IMR-90 (cell line): ENCODE measurements at regions not wholly inside any gene's neighbourhood (a gene's known extent, or its start where the extent isn't known, plus 50 kb on each side); places are given as distances from the start of the nearest gene placed in this dataset.

Source experiments
- ATAC-seq: fragments of 200-7000 bp; cut with Tn5 transposase; 2 replicates; pipeline ENCODE4 v1.9.1; 2020; ENCODE audit warnings: low read depth, mild to moderate bottlenecking, moderate library complexity
- BruUV-seq: library from RNA; stranded (reverse); fragments of 400-500 nt; replicated peaks from 2 replicates; lab custom pipeline; 2021; lab: Mats Ljungman, UMichigan
- CTCF ChIA-PET: fragments of 300-600 bp; formaldehyde crosslinking; extraction: SDS; loops from one replicate; lab custom pipeline; 2021; ENCODE audit warnings: antibody characterized with exemption; lab: Yijun Ruan, JAX
- POLR2A ChIA-PET: fragments of 300-600 bp; sonication (Branson Sonifier 250); formaldehyde crosslinking; loops from one replicate; lab custom pipeline; 2022; ENCODE audit warnings: antibody characterized with exemption; ENCODE audit not compliant: unreplicated experiment; lab: Charles Lee
- DNase-seq: peaks from one replicate; pipeline ENCODE4 v3.0.0; 2013
- H2AFZ ChIP-seq: replicated peaks from 2 replicates; pipeline ENCODE3; 2013; ENCODE audit warnings: low read length, mild to moderate bottlenecking; ENCODE audit not compliant: poor library complexity
- H2AK5ac ChIP-seq: 2 replicates; pipeline ENCODE4 v1.6.1; 2013; ENCODE audit warnings: low read depth, low read length, inconsistent platforms
- H2AK9ac ChIP-seq: replicated peaks from 2 replicates; pipeline ENCODE3; 2013; ENCODE audit warnings: mild to moderate bottlenecking, low read depth, low read length, moderate library complexity; ENCODE audit not compliant: poor library complexity
- H2BK120ac ChIP-seq: 2 replicates; pipeline ENCODE4 v1.6.1; 2013; ENCODE audit warnings: low read depth, low read length, inconsistent platforms
- H2BK15ac ChIP-seq: 3 replicates; pipeline ENCODE4 v1.6.1; 2013; ENCODE audit warnings: low read depth, low read length, inconsistent platforms
- H2BK20ac ChIP-seq: 2 replicates; pipeline ENCODE4 v1.6.1; 2013; ENCODE audit warnings: low read depth, mild to moderate bottlenecking, inconsistent platforms, low read length, moderate library complexity
- H2BK5ac ChIP-seq: 2 replicates; pipeline ENCODE4 v1.6.1; 2013; ENCODE audit warnings: mild to moderate bottlenecking, low read depth, low read length, inconsistent platforms; ENCODE audit not compliant: poor library complexity, severe bottlenecking
- H3K14ac ChIP-seq: replicated peaks from 2 replicates; pipeline ENCODE4 v1.6.1; 2013; ENCODE audit warnings: low read depth, low read length, inconsistent platforms
- H3K18ac ChIP-seq: 2 replicates; pipeline ENCODE4 v1.6.1; 2013; ENCODE audit warnings: low read depth, low read length, control low read depth
- H3K23ac ChIP-seq: 2 replicates; pipeline ENCODE4 v1.6.1; 2013; ENCODE audit warnings: low read depth, low read length, inconsistent platforms
- H3K27ac ChIP-seq: 2 replicates; pipeline ENCODE4 v1.5.1; 2013; ENCODE audit warnings: mild to moderate bottlenecking, control low read depth, low read length; ENCODE audit not compliant: insufficient read depth
- H3K27me3 ChIP-seq: 2 replicates; pipeline ENCODE4 v1.6.1; 2013; ENCODE audit warnings: low read length; ENCODE audit not compliant: control insufficient read depth, insufficient read depth
- H3K36me3 ChIP-seq: 2 replicates; pipeline ENCODE4 v1.6.1; 2013; ENCODE audit warnings: low read length, mixed read lengths; ENCODE audit not compliant: control insufficient read depth, insufficient read depth
- H3K4ac ChIP-seq: 2 replicates; pipeline ENCODE4 v1.6.1; 2013; ENCODE audit warnings: low read depth, low read length, inconsistent platforms
- H3K4me1 ChIP-seq: 2 replicates; pipeline ENCODE4 v1.6.1; 2013; ENCODE audit warnings: low read length, mixed read lengths; ENCODE audit not compliant: control insufficient read depth, insufficient read depth
- H3K4me2 ChIP-seq: 2 replicates; pipeline ENCODE4 v1.6.1; 2013; ENCODE audit warnings: low read depth, mild to moderate bottlenecking, control low read depth, low read length, moderate library complexity
- H3K4me3 ChIP-seq: 2 replicates; pipeline ENCODE4 v1.5.1; 2013; ENCODE audit warnings: low read depth, mild to moderate bottlenecking, control low read depth, low read length, moderate library complexity; ENCODE audit not compliant: insufficient read depth
- H3K56ac ChIP-seq: 2 replicates; pipeline ENCODE4 v1.6.1; 2013; ENCODE audit warnings: low read length, inconsistent platforms; ENCODE audit not compliant: insufficient read depth; ENCODE audit errors: extremely low read depth
- H3K79me1 ChIP-seq, 2 experiments: 2 replicates each; pipeline ENCODE4 v1.6.1; 2013; ENCODE audit warnings: low read length in 2 of 2, inconsistent platforms in 1 of 2, low read depth in 1 of 2
- H3K9ac ChIP-seq: 2 replicates; pipeline ENCODE4 v1.6.1; 2013; ENCODE audit warnings: low read depth, low read length, control low read depth
- H3K9me1 ChIP-seq: 2 replicates; pipeline ENCODE4 v1.6.1; 2013; ENCODE audit warnings: low read length, inconsistent platforms; ENCODE audit not compliant: insufficient read depth
- H3K9me3 ChIP-seq: 2 replicates; pipeline ENCODE4 v1.6.1; 2013; ENCODE audit warnings: low read length; ENCODE audit not compliant: control insufficient read depth, insufficient read depth
- H4K20me1 ChIP-seq: 2 replicates; pipeline ENCODE4 v1.6.1; 2013; ENCODE audit warnings: low read length, inconsistent platforms; ENCODE audit not compliant: insufficient read depth
- H4K5ac ChIP-seq: 2 replicates; pipeline ENCODE4 v1.6.1; 2013; ENCODE audit warnings: mild to moderate bottlenecking, low read depth, low read length, control low read depth
- H4K8ac ChIP-seq, 2 experiments: 2 replicates each; pipeline ENCODE4 v1.6.1; 2013; ENCODE audit warnings: low read depth in 2 of 2, low read length in 2 of 2, control low read depth in 1 of 2, inconsistent platforms in 1 of 2
- H4K91ac ChIP-seq: 2 replicates; pipeline ENCODE4 v1.6.1; 2013; ENCODE audit warnings: low read depth, low read length, inconsistent platforms; ENCODE audit not compliant: insufficient read depth
- BHLHE40 ChIP-seq: fragments of 150-350 bp; IDR thresholded peaks from 2 replicates; pipeline ENCODE4 v1.6.1; 2016; ENCODE audit warnings: mild to moderate bottlenecking, low read depth, low read length
- CHD1 ChIP-seq: IDR thresholded peaks from 2 replicates; pipeline ENCODE4 v1.6.1; 2012; ENCODE audit warnings: low read depth, low read length, improper control_type of control experiment
- CTCF ChIP-seq: conservative IDR thresholded peaks from 2 replicates; pipeline ENCODE4 v1.5.1; 2012; ENCODE audit warnings: mild to moderate bottlenecking, low read depth, low read length, improper control_type of control experiment
- FOS ChIP-seq: fragments of 150-350 bp; IDR thresholded peaks from 2 replicates; pipeline ENCODE4 v1.6.1; 2016; ENCODE audit warnings: low read depth, low read length
- MAFK ChIP-seq: IDR thresholded peaks from 2 replicates; pipeline ENCODE4 v1.6.1; 2012; ENCODE audit warnings: low read depth, low read length, improper control_type of control experiment
- MAZ ChIP-seq: IDR thresholded peaks from 2 replicates; pipeline ENCODE4 v1.6.1; 2012; ENCODE audit warnings: low read depth, mild to moderate bottlenecking, low read length, improper control_type of control experiment, moderate library complexity, borderline replicate concordance
- MXI1 ChIP-seq: IDR thresholded peaks from 2 replicates; pipeline ENCODE4 v1.6.1; 2012; ENCODE audit warnings: low read depth, mild to moderate bottlenecking, low read length, moderate library complexity, borderline replicate concordance
- NFE2L2 ChIP-seq: fragments of 150-350 bp; IDR thresholded peaks from 2 replicates; pipeline ENCODE4 v1.6.1; 2016; ENCODE audit warnings: low read depth, mild to moderate bottlenecking, low read length
- POLR2A ChIP-seq: IDR thresholded peaks from 2 replicates; pipeline ENCODE4 v1.6.1; 2012; ENCODE audit warnings: mild to moderate bottlenecking, low read depth, low read length
- RAD21 ChIP-seq: IDR thresholded peaks from 2 replicates; pipeline ENCODE4 v1.6.1; 2012; ENCODE audit warnings: low read length, improper control_type of control experiment
- RCOR1 ChIP-seq: IDR thresholded peaks from 2 replicates; pipeline ENCODE4 v1.6.1; 2012; ENCODE audit warnings: mild to moderate bottlenecking, low read length, improper control_type of control experiment; ENCODE audit not compliant: insufficient replicate concordance
- SMC3 ChIP-seq: fragments of 150-350 bp; IDR thresholded peaks from 2 replicates; pipeline ENCODE4 v1.6.1; 2016; ENCODE audit warnings: low read depth, mild to moderate bottlenecking, antibody characterized with exemption, low read length, moderate library complexity
- USF2 ChIP-seq: fragments of 150-350 bp; IDR thresholded peaks from 2 replicates; pipeline ENCODE4 v1.6.1; 2017; ENCODE audit warnings: mild to moderate bottlenecking, antibody characterized with exemption, low read length, low read depth
- WGBS, 2 experiments: methylation state at CpG; one replicate each; pipeline versions ENCODE4 v1.1.5 to v1.1.7; 2013; ENCODE audit warnings: missing lambda C conversion rate in 2 of 2; ENCODE audit not compliant: insufficient read length in 1 of 2; ENCODE audit errors: extremely low coverage in 2 of 2; 5-methylcytosine and 5-hydroxymethylcytosine counted together
- dilution Hi-C: fragments of 300-500 bp; cut with HindIII; formaldehyde crosslinking; loops from one replicate; pipeline ENCODE4 v1.14.3; 2018; ENCODE audit warnings: low sequenced_read_pairs; ENCODE audit not compliant: unreplicated experiment
- in situ Hi-C: fragments of 300-500 bp; cut with MboI; formaldehyde crosslinking; loops from 3 replicates; pipeline ENCODE4 v1.14.3; 2019; ENCODE audit warnings: low sequenced_read_pairs, inconsistent platforms, mixed read lengths
- intact Hi-C: fragments of 100-400 bp; cut with micrococcal nuclease; formaldehyde crosslinking; loops from 2 replicates; pipeline ENCODE4 v1.10.0; 2022

- Histone ChIP-seq H3K23ac (no peak overlapping the region), H4K20me1 (no peaks in the 10 kb centered on the region), H3K18ac (no peak overlapping the region), H3K4me2 (no peak overlapping the region), H3K36me3 (no peaks in the 10 kb centered on the region), H4K5ac (no peak overlapping the region), H3K27me3 (no peaks in the 10 kb centered on the region), H3K56ac (no peak overlapping the region), H3K79me1 (no peaks in the 10 kb centered on the region), H3K9me1 (no peaks in the 10 kb centered on the region), H3K14ac (no peak overlapping the region), H3K4me3 (no peak overlapping the region), H4K91ac (no peak overlapping the region), H2BK5ac (no peak overlapping the region), H2BK120ac (no peak overlapping the region), H2BK20ac (no peak overlapping the region), H3K4ac (no peak overlapping the region), H3K27ac (no peak overlapping the region), H3K9me3 (peaks cover 38% of the 10 kb centered on the region), H4K8ac (no peak overlapping the region), H2AK5ac (no peak overlapping the region), H3K9ac (no peak overlapping the region), H3K4me1 (no peaks in the 10 kb centered on the region), H2AK9ac (no peak overlapping the region), H2AFZ (peak overlapping the region; percentile 14), H2BK15ac (no peak overlapping the region)
- TF ChIP-seq CTCF (no peak), USF2 (no peak), MAZ (no peak), BHLHE40 (no peak), RAD21 (no peak), MAFK (no peak), POLR2A (no peak), MXI1 (no peak), SMC3 (no peak), CHD1 (no peak), RCOR1 (no peak), FOS (no peak), NFE2L2 (no peak)
- in situ Hi-C loops (no loop called here), dilution Hi-C loops (no loop called here), intact Hi-C loops (no loop called here)
- ChIA-PET CTCF (no interaction called here), POLR2A (no interaction called here)
- 54% methylated on average over 2 of the region's 8 CpGs; no CpG with 5 or more reads in 1 of the 2 experiments for WGBS, 2 experiments
- ATAC-seq (no peak), DNase-seq (no peak)
- no TSS peak for BruUV-seq
These were observed 125.9 kb upstream of the USP29 start for GRCh38 chr19:56993851-56994250.
